Activated T-cell treated with anti-CD3 and anti-CD28 coated beads, Interleukin-2, amount 50 U/mL, for 4 hours (primary cell): ENCODE measurements at regions not wholly inside any gene's neighbourhood (a gene's known extent, or its start where the extent isn't known, plus 50 kb on each side); places are given as distances from the start of the nearest gene placed in this dataset.

Experiments used
- ATAC-seq, 2 donors: fragments of 200-7000 bp; cut with Tn5 transposase; one replicate each; pipeline ENCODE4 v1.10.0; 2021
- DNase-seq: peaks from one replicate; pipeline ENCODE4 v3.0.0-alpha.2; 2020
- H3K27me3 Mint-ChIP-seq: one replicate; pipeline ENCODE4 v1.8.0; 2021; ENCODE audit warnings: low read depth, mixed read lengths
- H3K36me3 Mint-ChIP-seq: one replicate; pipeline ENCODE4 v1.8.0; 2022; ENCODE audit warnings: mixed read lengths; ENCODE audit not compliant: insufficient read depth
- H3K4me1 Mint-ChIP-seq: one replicate; pipeline ENCODE4 v1.8.0; 2021; ENCODE audit warnings: low read depth, mixed read lengths
- H3K4me3 Mint-ChIP-seq: one replicate; pipeline ENCODE4 v1.8.0; 2021; ENCODE audit warnings: mild to moderate bottlenecking, moderate library complexity, mixed read lengths
- H3K9me3 Mint-ChIP-seq: one replicate; pipeline ENCODE4 v1.8.0; 2021; ENCODE audit warnings: mixed read lengths

DNA sequence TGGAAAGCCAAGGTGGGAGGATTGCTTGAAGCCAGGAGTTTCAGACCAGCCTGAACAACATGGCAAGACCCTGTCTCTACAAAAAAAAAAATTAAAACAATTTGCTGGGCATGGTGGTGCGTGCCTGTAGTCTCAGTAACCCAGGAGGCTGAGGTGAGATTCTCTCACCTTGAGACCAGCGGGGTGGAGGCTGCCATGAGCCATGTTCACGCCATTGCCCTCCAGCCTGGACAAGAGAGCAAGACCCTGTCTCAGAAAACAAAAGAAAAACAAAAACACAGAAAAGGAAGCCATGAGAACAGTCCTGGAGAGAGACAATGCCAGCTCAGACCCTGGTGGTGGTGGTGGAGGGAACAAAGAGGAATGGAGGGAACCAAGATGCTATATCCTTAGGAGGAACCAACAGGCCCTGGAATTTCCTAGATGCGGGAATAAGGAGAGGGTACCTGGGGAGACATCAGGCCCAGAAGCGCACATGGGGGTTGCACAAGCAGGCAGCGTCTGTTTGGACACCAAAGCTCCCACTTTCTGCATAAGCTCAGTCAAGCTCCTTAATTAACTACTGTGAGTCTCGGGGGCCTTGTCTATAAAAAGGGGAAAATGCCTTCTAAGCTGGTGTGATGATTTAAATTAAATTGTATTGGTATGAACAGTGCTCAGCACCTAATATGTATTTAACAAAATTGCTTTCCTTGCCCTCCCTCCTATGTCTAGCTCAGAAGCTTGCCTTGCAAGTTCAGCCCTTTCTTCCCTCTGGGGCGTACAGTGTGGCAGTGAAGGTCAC, 143.8 kb downstream of the CCT6B start:
- H3K4me3 Mint-ChIP-seq, result no peak overlapping the region
- H3K36me3 Mint-ChIP-seq, result no peaks in the 10 kb centered on the region
- peaks cover 13% of the 10 kb centered on the region for H3K27me3 Mint-ChIP-seq
- H3K4me1 Mint-ChIP-seq, result no peaks in the 10 kb centered on the region
- H3K9me3 Mint-ChIP-seq, result no peaks in the 10 kb centered on the region
- DNase-seq (no peak), ATAC-seq (no peak)

DNA sequence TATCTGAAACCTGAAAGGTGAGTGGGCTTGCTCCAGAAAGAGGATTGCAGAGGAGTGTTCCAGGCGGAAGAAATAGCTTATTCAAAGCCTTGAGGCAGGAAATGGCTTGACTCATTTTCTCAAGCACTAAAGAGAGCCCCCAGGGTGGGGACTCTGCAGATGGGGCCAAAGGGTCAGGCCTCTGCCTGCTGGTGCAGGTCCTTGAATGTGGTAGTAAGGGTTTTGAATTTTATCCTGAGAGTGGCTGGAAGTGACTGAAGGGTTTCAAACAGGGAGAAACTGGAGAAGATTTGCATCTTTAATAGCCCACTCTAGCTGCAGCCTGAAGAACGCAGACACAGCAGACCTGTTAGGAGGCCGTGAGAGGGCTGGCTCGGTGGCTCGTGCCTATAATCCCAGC, 144.4 kb downstream of the CCT6B start:
- peaks cover 13% of the 10 kb centered on the region for H3K27me3 Mint-ChIP-seq
- H3K9me3 Mint-ChIP-seq, result no peaks in the 10 kb centered on the region
- H3K4me1 Mint-ChIP-seq, result no peaks in the 10 kb centered on the region

DNA sequence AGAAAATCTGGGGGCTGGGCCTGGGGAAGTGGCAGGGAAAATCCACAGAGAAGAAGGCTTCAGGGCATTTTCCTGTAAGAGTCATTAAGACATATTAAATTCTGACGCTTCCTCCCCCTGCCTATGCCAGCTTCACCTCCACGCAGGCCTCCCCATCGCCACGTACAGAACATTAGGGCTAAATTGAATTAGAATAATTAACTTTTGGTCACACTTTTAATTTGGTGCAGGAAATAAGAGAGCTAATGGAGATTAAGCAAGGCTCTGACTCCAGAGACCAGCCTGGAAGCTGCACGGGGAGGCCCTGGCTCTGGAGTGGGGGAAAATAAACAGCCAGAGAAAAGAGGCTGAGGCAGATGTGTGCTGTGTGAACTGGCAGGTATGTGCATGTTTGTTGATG, 148.0 kb downstream of the CCT6B start:
- ATAC-seq (no peak), DNase-seq (no peak)
- Mint-ChIP-seq H3K36me3 (no peaks in the 10 kb centered on the region), H3K27me3 (peaks cover 9% of the 10 kb centered on the region), H3K4me1 (no peaks in the 10 kb centered on the region), H3K9me3 (no peaks in the 10 kb centered on the region), H3K4me3 (no peak overlapping the region)

More for the DNA sequence above, 144.4 kb downstream of the CCT6B start:
- no peak overlapping the region for H3K4me3 Mint-ChIP-seq
- no peak for ATAC-seq
- no peak for DNase-seq
- H3K36me3 Mint-ChIP-seq, result no peaks in the 10 kb centered on the region

DNA sequence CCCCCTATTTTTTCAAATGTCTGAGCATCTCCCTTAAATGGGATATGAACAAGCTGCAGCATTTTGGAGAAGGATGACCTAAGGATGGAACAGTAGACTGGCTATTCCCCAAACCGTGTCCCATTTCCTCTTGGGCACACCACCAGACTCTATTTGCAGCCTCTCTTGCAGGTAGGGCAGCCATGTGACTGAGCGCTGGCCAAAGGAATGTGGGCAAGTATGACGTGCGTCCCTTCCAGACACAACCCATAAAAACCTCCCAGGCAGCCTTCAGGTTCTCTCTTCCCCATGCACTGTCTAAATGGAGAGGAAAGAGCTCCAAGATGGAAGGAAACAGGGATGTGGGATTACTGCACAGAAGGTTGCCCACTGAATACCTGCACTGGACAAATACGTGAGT, 149.7 kb downstream of the CCT6B start:
- H3K4me1 Mint-ChIP-seq, result no peaks in the 10 kb centered on the region

DNA sequence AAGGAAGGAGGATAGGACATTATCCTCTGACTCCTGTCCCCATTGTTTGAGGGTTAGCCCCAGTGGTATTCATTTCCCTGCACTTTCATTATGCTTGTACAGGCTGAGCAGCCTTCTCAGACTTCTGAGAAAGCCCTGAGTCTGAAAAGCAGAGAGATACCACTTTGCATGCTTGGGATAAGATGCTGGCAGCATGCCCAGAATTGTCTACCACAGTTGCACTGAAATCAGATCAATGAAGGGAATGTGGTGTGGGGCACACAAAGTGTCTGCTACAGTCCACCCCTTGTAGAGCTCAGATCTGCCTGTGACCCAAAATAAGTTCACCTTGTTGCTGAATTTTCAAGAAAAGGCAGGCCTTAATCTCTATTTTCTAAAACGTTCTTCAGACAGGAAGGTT, 160.6 kb downstream of the CCT6B start:
- no peak overlapping the region for H3K4me3 Mint-ChIP-seq
- H3K27me3 Mint-ChIP-seq, result peaks cover 10% of the 10 kb centered on the region
- no peaks in the 10 kb centered on the region for H3K36me3 Mint-ChIP-seq
- ATAC-seq (no peak), DNase-seq (no peak)
- no peaks in the 10 kb centered on the region for H3K4me1 Mint-ChIP-seq
- no peaks in the 10 kb centered on the region for H3K9me3 Mint-ChIP-seq

More for the DNA sequence above, 149.7 kb downstream of the CCT6B start:
- Mint-ChIP-seq H3K27me3 (peaks cover 6% of the 10 kb centered on the region), H3K36me3 (no peaks in the 10 kb centered on the region), H3K9me3 (no peaks in the 10 kb centered on the region), H3K4me3 (no peak overlapping the region)
- no peak for ATAC-seq
- DNase-seq, result no peak

DNA sequence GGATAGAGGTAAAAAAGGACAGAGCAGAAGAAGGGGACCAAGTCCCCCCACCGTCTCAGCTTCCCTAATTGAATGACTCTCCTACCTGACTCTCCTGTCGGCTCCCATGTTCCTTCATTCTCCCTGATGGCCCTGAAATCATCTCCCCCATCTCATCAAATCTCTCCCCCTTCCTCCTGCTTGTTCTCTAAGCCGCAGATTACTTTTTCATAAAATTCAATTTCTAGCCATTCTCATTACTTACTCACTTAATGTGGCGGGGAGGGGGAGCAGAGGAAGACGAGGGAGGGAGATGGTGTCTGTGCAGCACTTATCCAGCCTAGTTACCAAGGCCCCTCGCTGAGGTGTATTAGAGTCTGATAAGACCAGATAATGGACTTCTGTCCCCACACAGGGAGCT, 161.5 kb downstream of the CCT6B start:
- DNase-seq (no peak), ATAC-seq (no peak)
- no peaks in the 10 kb centered on the region for H3K36me3 Mint-ChIP-seq
- no peak overlapping the region for H3K4me3 Mint-ChIP-seq
- H3K27me3 Mint-ChIP-seq, result peaks cover 8% of the 10 kb centered on the region
- no peaks in the 10 kb centered on the region for H3K9me3 Mint-ChIP-seq
- H3K4me1 Mint-ChIP-seq, result no peaks in the 10 kb centered on the region

DNA sequence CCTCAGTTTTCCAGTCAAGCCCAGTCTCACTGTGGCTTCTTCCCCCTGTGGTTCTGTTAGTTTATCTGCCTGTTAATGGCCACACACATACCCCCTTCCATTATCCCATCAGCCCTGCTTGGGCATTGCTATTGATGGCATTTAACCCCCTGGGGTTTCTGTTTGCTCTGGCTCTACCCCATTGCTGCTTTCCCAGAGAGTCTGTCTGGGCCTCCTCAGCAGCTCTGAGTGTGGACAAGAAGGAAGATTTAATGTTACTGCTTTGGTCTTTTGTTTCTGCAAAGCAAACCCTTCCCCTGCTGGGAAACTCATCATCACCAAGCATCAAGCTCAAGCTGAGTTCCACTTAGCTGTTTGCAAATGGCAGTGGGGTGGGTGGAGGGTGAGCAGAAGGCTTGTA, 162.7 kb downstream of the CCT6B start:
- Mint-ChIP-seq H3K4me1 (no peaks in the 10 kb centered on the region), H3K27me3 (peaks cover 8% of the 10 kb centered on the region), H3K4me3 (no peak overlapping the region), H3K36me3 (no peaks in the 10 kb centered on the region), H3K9me3 (no peaks in the 10 kb centered on the region)
- ATAC-seq (no peak), DNase-seq (no peak)

DNA sequence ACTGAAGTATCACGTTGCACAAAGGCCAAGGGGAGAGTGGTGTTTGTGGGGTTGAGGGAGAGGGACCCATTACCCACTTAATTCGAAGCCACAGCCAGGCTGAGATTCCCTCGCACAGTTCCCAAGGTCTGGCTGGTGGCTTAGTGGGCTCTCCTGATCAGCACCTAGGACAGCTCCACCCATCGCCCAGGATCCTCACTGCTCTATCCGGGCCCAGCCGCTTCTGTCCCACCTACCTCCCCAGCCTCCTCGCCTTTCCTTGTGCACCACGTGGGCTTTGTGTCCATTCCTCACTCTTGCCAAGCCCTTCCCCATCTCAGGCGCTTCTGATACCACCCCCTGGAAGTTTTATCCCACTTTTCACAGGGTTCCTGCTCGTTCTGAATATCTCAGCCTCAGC, 163.5 kb downstream of the CCT6B start:
- Mint-ChIP-seq H3K4me1 (no peaks in the 10 kb centered on the region), H3K9me3 (no peaks in the 10 kb centered on the region), H3K36me3 (no peaks in the 10 kb centered on the region), H3K27me3 (peaks cover 11% of the 10 kb centered on the region), H3K4me3 (no peak overlapping the region)
- no peak for ATAC-seq
- DNase-seq, result no peak

DNA sequence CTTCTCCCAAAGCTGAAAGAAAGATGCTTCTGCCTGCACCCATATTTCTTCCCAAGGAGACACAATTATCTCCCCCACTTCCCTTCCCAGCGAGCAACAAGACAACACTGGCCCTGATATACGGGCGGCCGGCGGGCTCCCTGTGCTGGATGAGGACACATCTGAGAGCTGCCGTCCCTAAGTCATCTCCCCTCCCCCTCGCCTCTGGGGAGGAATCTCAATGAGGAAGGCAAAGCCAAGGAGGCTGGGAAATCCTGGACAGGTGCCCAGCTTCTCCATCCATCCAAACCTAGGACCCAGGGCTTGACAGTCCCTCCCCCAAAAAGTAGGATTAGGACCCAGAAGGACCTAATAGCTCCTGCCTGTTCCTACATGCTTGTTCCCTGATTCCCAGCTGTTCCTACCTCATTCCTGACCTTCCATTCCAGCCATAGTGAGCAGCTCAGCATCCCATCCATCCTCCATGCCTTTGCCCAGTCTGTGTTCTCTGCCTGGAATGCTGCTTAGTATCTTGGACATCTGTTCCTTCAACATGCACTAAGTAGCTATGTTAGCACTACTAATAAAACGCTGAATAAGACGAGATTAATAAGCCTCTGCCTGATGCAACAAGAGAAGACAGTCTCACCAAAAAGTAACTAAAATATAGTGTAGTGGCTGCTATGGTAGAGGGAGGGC, 167.9 kb downstream of the CCT6B start:
- H3K4me3 Mint-ChIP-seq, result no peak overlapping the region
- no peaks in the 10 kb centered on the region for H3K4me1 Mint-ChIP-seq
- no peaks in the 10 kb centered on the region for H3K9me3 Mint-ChIP-seq
- DNase-seq, result no peak
- H3K36me3 Mint-ChIP-seq, result no peaks in the 10 kb centered on the region
- peaks cover 16% of the 10 kb centered on the region for H3K27me3 Mint-ChIP-seq
- no peak for ATAC-seq

DNA sequence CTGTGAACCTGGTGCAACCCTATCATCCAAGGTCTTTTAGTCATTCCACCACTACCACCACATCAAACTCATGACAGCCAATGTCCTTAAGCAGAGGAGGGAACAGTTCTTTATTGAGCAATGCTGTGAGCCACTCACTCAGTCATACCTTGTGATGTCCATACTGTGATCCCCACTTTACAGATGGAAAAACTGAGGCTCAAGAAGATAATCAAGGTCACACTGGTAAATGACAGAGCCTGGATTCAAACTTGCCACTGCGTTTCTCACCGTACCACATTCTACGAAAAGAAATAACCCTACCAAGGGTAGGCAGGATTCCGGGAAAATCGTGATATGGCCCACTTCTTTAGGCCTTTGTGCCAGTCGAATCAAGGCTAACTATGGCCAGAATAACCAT, 172.6 kb downstream of the CCT6B start:
- peaks cover 8% of the 10 kb centered on the region for H3K27me3 Mint-ChIP-seq
- no peak for ATAC-seq
- no peaks in the 10 kb centered on the region for H3K36me3 Mint-ChIP-seq
- H3K4me1 Mint-ChIP-seq, result no peaks in the 10 kb centered on the region
- no peak overlapping the region for H3K4me3 Mint-ChIP-seq
- no peaks in the 10 kb centered on the region for H3K9me3 Mint-ChIP-seq
- DNase-seq, result no peak

DNA sequence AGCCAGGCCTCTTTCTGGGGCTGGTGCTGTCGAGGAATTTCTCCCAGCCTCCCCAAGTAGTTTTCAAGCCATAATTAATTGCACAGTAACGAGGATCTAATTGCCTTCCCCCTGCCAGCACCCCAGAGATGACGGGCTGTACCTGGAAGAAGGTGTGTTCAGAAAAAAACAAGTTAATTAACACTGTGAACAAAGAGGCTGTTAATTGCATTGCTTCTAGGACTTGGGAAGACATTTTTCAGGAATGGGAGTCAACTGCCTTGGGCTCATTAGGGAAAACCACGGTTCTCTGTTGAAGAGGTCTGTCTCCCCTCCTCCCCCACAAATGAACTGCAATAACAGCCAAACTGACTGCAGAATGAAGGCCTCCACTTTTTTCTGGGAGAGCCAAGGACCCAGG, 176.7 kb downstream of the CCT6B start:
- no peaks in the 10 kb centered on the region for H3K4me1 Mint-ChIP-seq
- ATAC-seq, result no peak
- no peaks in the 10 kb centered on the region for H3K36me3 Mint-ChIP-seq
- peaks cover 2% of the 10 kb centered on the region for H3K27me3 Mint-ChIP-seq
- H3K9me3 Mint-ChIP-seq, result no peaks in the 10 kb centered on the region
- no peak overlapping the region for H3K4me3 Mint-ChIP-seq
- no peak for DNase-seq

DNA sequence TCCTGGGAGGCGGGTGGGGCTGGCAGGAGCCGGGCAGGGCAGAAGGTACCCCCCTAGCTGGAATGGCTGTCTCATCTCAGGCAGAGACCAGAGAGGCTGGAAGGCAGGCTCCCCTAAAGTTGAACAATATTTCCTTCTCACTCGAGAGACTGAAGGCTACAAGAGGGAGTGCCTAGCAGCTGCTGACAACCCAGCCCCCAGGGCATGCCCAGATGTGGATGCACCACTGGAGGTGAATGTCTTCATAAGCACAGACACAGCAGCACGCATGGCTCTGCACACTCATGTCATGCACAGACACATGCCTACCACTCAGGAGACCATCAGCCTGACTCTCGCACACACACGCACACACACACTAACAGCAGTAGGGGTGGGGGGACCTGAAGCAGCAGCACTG, 179.0 kb downstream of the CCT6B start:
- Mint-ChIP-seq H3K36me3 (no peaks in the 10 kb centered on the region), H3K4me3 (no peak overlapping the region), H3K4me1 (no peaks in the 10 kb centered on the region), H3K9me3 (no peaks in the 10 kb centered on the region), H3K27me3 (no peaks in the 10 kb centered on the region)
- ATAC-seq (no peak), DNase-seq (no peak)

DNA sequence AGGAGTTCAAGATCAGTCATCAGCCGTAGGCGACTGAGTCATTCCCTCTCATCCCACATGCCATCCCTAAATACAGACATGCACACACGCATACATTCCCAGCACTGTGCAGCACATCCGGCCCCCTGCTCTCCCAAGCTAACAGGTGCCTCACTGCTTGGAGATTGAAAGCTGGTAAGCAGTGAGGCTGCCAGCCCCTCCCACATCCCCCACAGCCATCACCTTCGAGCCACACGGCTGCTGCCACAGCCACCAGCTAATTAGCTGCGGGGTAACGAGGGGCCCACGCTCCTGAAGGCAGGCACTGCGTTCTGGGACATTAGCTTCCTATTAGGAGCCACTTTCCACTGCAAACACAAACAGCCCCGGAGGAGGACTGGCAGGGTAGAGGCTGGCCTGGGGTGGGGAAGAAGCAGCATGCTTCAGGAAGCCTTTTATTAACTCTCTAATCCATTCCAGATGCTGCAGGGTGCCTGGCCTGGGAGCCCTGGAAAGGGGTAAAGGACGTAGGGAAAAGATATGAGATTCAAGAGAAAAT, 179.6 kb downstream of the CCT6B start:
- Mint-ChIP-seq H3K36me3 (no peaks in the 10 kb centered on the region), H3K4me3 (no peak overlapping the region), H3K27me3 (no peaks in the 10 kb centered on the region), H3K9me3 (no peaks in the 10 kb centered on the region), H3K4me1 (no peaks in the 10 kb centered on the region)
- no peak for DNase-seq
- ATAC-seq, result no peak

DNA sequence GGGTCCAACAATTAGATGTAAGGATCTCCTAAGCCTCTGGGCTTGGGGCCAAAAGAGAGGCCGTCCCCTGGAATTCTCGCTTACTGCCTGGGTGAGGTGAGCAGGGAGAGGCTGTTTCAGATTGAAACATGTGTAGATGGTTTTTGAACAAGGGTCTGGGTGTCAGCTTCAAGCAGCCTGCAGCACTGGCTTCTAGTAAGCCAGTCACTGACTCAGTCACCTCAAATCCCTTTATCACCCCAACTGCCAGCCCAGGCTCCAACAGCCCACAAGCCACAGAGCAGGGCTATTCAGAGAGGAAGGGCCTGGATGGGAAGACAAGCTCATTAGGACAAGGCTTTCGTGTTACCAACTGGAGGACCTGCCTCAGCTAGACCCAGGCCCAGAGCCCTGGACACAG, 180.2 kb downstream of the CCT6B start:
- Mint-ChIP-seq H3K36me3 (no peaks in the 10 kb centered on the region), H3K27me3 (peaks cover 1% of the 10 kb centered on the region), H3K4me3 (no peak overlapping the region), H3K4me1 (no peaks in the 10 kb centered on the region), H3K9me3 (no peaks in the 10 kb centered on the region)
- ATAC-seq (no peak), DNase-seq (no peak)

DNA sequence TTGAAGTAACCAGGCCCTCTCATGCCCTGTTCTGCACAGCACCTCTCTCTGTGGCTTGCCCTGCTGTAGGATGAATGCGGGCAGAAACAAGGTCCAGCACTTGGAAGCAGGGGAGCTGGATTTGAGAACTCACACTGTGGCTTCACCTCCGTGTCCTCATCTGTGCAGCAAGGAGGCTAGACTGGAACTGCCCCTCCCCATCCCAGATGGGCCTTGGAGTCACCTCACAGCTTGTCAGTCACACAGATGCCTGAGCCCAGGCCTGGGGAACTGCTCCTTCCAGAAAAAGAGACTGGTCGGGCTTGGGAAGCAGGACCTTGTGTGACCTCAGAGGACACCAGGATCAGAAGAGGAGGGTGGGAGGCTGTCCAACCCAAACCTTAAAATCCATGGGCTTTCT, 180.8 kb downstream of the CCT6B start:
- Mint-ChIP-seq H3K36me3 (no peaks in the 10 kb centered on the region), H3K4me1 (no peaks in the 10 kb centered on the region), H3K27me3 (peaks cover 3% of the 10 kb centered on the region), H3K4me3 (no peak overlapping the region), H3K9me3 (no peaks in the 10 kb centered on the region)
- ATAC-seq, result no peak
- DNase-seq, result no peak
